GM12878 (cell line): ENCODE measurements at regions not wholly inside any gene's neighbourhood (a gene's known extent, or its start where the extent isn't known, plus 50 kb on each side); places are given as distances from the start of the nearest gene placed in this dataset.
A peak's percentile ranks its signal among the peaks of the same experiment; 100 is the strongest.

Experiments
- ATAC-seq: fragments of 200-7000 bp; cut with Tn5 transposase; 3 replicates; pipeline ENCODE4 v1.9.1; 2020; ENCODE audit warnings: mild to moderate bottlenecking, moderate library complexity
- BruUV-seq: library from RNA; stranded (reverse); fragments of 400-500 nt; replicated peaks from 2 replicates; lab custom pipeline; 2021; lab: Mats Ljungman, UMichigan
- CTCF ChIA-PET: fragments of 300-600 bp; sonication (Branson Sonifier 250); formaldehyde crosslinking; extraction: SDS; loops from one replicate; lab custom pipeline; 2021; ENCODE audit warnings: inconsistent platforms; lab: Yijun Ruan, JAX
- POLR2A ChIA-PET: fragments of 350-600 bp; formaldehyde crosslinking; extraction: SDS; loops from one replicate; lab custom pipeline; 2021; ENCODE audit warnings: inconsistent platforms; lab: Charles Lee
- RAD21 ChIA-PET: fragments of 300-600 bp; sonication (Branson Sonifier 250); formaldehyde crosslinking; loops from one replicate; lab custom pipeline; 2023; ENCODE audit warnings: antibody characterized with exemption; ENCODE audit not compliant: unreplicated experiment; lab: Charles Lee
- SMC1A ChIA-PET: fragments of 300-600 bp; sonication (Branson Sonifier 250); formaldehyde crosslinking; loops from one replicate; lab custom pipeline; 2023; ENCODE audit not compliant: unreplicated experiment, uncharacterized antibody; lab: Charles Lee
- DNase-seq: peaks from one replicate; pipeline ENCODE4 v3.0.0-alpha.2; 2011; ENCODE audit warnings: low read depth, low spot score
- FAIRE-seq: peaks from 3 replicates; lab custom pipeline; 2011; peaks lifted over from hg19 to GRCh38; lab: Jason Lieb, UNC
- H2AFZ ChIP-seq: 2 replicates; pipeline ENCODE4 v1.6.0; 2011; ENCODE audit warnings: low read depth, low read length, control low read depth; ENCODE audit not compliant: control insufficient read depth
- H3K27ac ChIP-seq: 2 replicates; pipeline ENCODE4 v1.5.1; 2011; ENCODE audit warnings: control low read depth; ENCODE audit not compliant: control insufficient read depth, insufficient read depth
- H3K27me3 ChIP-seq, 2 experiments: replicated peaks in 1 of 2; 2 replicates each; pipeline versions ENCODE4 v1.6.0 to v1.6.1; 2011; ENCODE audit warnings: low read length in 1 of 2; ENCODE audit not compliant: control insufficient read depth in 2 of 2, insufficient read depth in 2 of 2
- H3K36me3 ChIP-seq, 2 experiments: 2 replicates each; pipeline ENCODE4 v1.5.1; 2011; ENCODE audit warnings: low read length in 1 of 2; ENCODE audit not compliant: control insufficient read depth in 2 of 2, insufficient read depth in 2 of 2
- H3K4me1 ChIP-seq: 2 replicates; pipeline ENCODE4 v1.6.1; 2011; ENCODE audit warnings: mild to moderate bottlenecking, low read length, moderate library complexity, mixed read lengths; ENCODE audit not compliant: control insufficient read depth, insufficient read depth
- H3K4me2 ChIP-seq: 2 replicates; pipeline ENCODE4 v1.6.0; 2011; ENCODE audit warnings: control low read depth; ENCODE audit not compliant: control insufficient read depth, insufficient read depth
- H3K4me3 ChIP-seq: fragments of 200-600 bp; sonication (generic); 2 replicates; pipeline ENCODE4 v1.5.1; 2016
- H3K79me2 ChIP-seq: 2 replicates; pipeline ENCODE4 v1.6.0; 2011; ENCODE audit warnings: low read length; ENCODE audit not compliant: control insufficient read depth, insufficient read depth
- H3K9ac ChIP-seq: 2 replicates; pipeline ENCODE4 v1.8.0; 2011; ENCODE audit warnings: low read length, control low read depth, mixed read lengths; ENCODE audit not compliant: control insufficient read depth, insufficient read depth
- H3K9me3 ChIP-seq: replicated peaks from 3 replicates; pipeline ENCODE4 v1.5.1; 2011; ENCODE audit warnings: mild to moderate bottlenecking, low read length; ENCODE audit not compliant: control insufficient read depth, insufficient read depth
- H4K20me1 ChIP-seq: 2 replicates; pipeline ENCODE4 v1.6.0; 2011; ENCODE audit not compliant: control insufficient read depth, insufficient read depth
- BACH1 ChIP-seq: fragments of 450-650 bp; IDR thresholded peaks from 2 replicates; pipeline ENCODE4 v1.6.1; 2017; ENCODE audit warnings: mild to moderate bottlenecking, borderline replicate concordance
- CTCF ChIP-seq, 3 experiments: IDR thresholded peaks in 2 of 3; conservative IDR thresholded peaks in 1 of 3; 2 replicates each; pipeline ENCODE4 v1.5.1; 2011; ENCODE audit warnings: low read depth in 3 of 3, low read length in 3 of 3, mild to moderate bottlenecking in 3 of 3, control low read depth in 2 of 3, moderate library complexity in 2 of 3, inconsistent platforms in 1 of 3, mixed read lengths in 1 of 3; ENCODE audit not compliant: control insufficient read depth in 2 of 3, insufficient read depth in 1 of 3; ENCODE audit errors: extremely low read depth in 1 of 3
- NRF1 ChIP-seq: conservative IDR thresholded peaks from 2 replicates; pipeline ENCODE4 v1.6.1; 2011; ENCODE audit warnings: mild to moderate bottlenecking, low read depth, low read length, improper control_type of control experiment
- PAX5 ChIP-seq: IDR thresholded peaks from 2 replicates; pipeline ENCODE4 v1.6.1; 2011; ENCODE audit warnings: low read depth, low read length, borderline replicate concordance
- RAD21 ChIP-seq: IDR thresholded peaks from 2 replicates; pipeline ENCODE4 v1.6.1; 2011; ENCODE audit warnings: mild to moderate bottlenecking, low read depth, low read length, moderate library complexity; ENCODE audit not compliant: insufficient read depth
- SMC3 ChIP-seq: IDR thresholded peaks from 2 replicates; pipeline ENCODE4 v1.6.1; 2011; ENCODE audit warnings: low read length, improper control_type of control experiment, borderline replicate concordance
- WRNIP1 ChIP-seq: IDR thresholded peaks from 2 replicates; pipeline ENCODE4 v1.6.1; 2011; ENCODE audit warnings: low read depth, low read length, improper control_type of control experiment, borderline replicate concordance
- WGBS: methylation state at CpG from one replicate; pipeline ENCODE4 v1.1.6; 2016; ENCODE audit warnings: low lambda C conversion rate; ENCODE audit not compliant: insufficient replicate concordance, insufficient coverage; ENCODE audit errors: missing lambda C conversion rate; 5-methylcytosine and 5-hydroxymethylcytosine counted together
- in situ Hi-C: fragments of 300-500 bp; cut with MboI; formaldehyde crosslinking; loops from 9 replicates; pipeline ENCODE4 v1.14.3; 2018; ENCODE audit warnings: mixed read lengths
- intact Hi-C: fragments of 100-400 bp; cut with micrococcal nuclease; formaldehyde crosslinking; loops from one replicate; pipeline ENCODE4 v1.14.2; 2022; ENCODE audit not compliant: unreplicated experiment

- Histone ChIP-seq H3K9me3 (no peaks in the 10 kb centered on the region), H3K4me2 (no peak overlapping the region), H2AFZ (no peak overlapping the region), H3K79me2 (no peaks in the 10 kb centered on the region), H3K27me3 (no peaks in the 10 kb centered on the region), H3K9ac (no peak overlapping the region), H3K4me3 (no peak overlapping the region), H3K27ac (no peak overlapping the region), H4K20me1 (no peaks in the 10 kb centered on the region), H3K36me3 (no peaks in the 10 kb centered on the region), H3K4me1 (no peaks in the 10 kb centered on the region)
- ChIA-PET POLR2A (no interaction called here), CTCF (interaction anchor here (0.7 to 3.0 kb wide), 29 partner anchors 8 to 1132 kb away, joined by 3 to 75 read pairs (median 5); no protein-coding TSS in a partner anchor), RAD21 (interaction anchor here (0.7 to 2.9 kb wide), 4 partner anchors 282 to 1855 kb away, joined by 3 to 26 read pairs (median 12); no protein-coding TSS in a partner anchor), SMC1A (interaction anchor here (0.8 to 4.6 kb wide), 15 partner anchors 14 to 1132 kb away, joined by 3 to 49 read pairs (median 3); no protein-coding TSS in a partner anchor)
- 0% methylated on average over 2 of the region's 2 CpGs for WGBS
- no TSS peak for BruUV-seq
- FAIRE-seq, result no peak
- intact Hi-C loops, result no loop called here
- DNase-seq, result no peak
- TF ChIP-seq PAX5, result no peak
- in situ Hi-C loops, result loop anchor here (5.0 kb wide), 2 partner anchors 290 to 990 kb away; no protein-coding TSS in a partner anchor
- ATAC-seq, result no peak
Observed at GRCh38 chr4:81352446-81352835, 119.3 kb downstream of the RASGEF1B start.

- ChIA-PET RAD21 (interaction anchor here (0.7 to 2.9 kb wide), 6 partner anchors 282 to 1855 kb away, joined by 3 to 26 read pairs (median 6); no protein-coding TSS in a partner anchor), CTCF (interaction anchor here (0.6 to 3.0 kb wide), 41 partner anchors 8 to 1132 kb away, joined by 3 to 75 read pairs (median 4); no protein-coding TSS in a partner anchor), POLR2A (no interaction called here), SMC1A (interaction anchor here (0.8 to 4.6 kb wide), 17 partner anchors 15 to 1131 kb away, joined by 3 to 49 read pairs (median 3); no protein-coding TSS in a partner anchor)
- in situ Hi-C loops (loop anchor here (5.0 kb wide), 2 partner anchors 290 to 990 kb away; no protein-coding TSS in a partner anchor), intact Hi-C loops (loop anchor here (1.0 kb wide), 2 partner anchors 283 to 990 kb away; no protein-coding TSS in a partner anchor)
- H4K20me1 ChIP-seq, result no peaks in the 10 kb centered on the region
- no peaks in the 10 kb centered on the region for H3K36me3 ChIP-seq
- H2AFZ ChIP-seq, result no peak overlapping the region
- no peaks in the 10 kb centered on the region for H3K27me3 ChIP-seq
- no peaks in the 10 kb centered on the region for H3K4me1 ChIP-seq
- no peak overlapping the region for H3K4me2 ChIP-seq
- ATAC-seq (peak; percentile 93), DNase-seq (peak; percentile 8), FAIRE-seq (peak; percentile 62)
- H3K4me3 ChIP-seq, result no peak overlapping the region
- 27% methylated on average over 11 of the region's 11 CpGs for WGBS
- BruUV-seq, result no TSS peak
- no peak overlapping the region for H3K27ac ChIP-seq
- H3K79me2 ChIP-seq, result no peaks in the 10 kb centered on the region
- no peaks in the 10 kb centered on the region for H3K9me3 ChIP-seq
- TF ChIP-seq BACH1, result no peak
- TF ChIP-seq RAD21, result peak; percentile 82
- TF ChIP-seq SMC3, result peak; percentile 61; the same call in 1 of the 2 replicates
- TF ChIP-seq NRF1, result no peak
- TF ChIP-seq CTCF (IDR thresholded peaks at IDR 0.05 in 2 of 3, conservative IDR thresholded peaks at IDR 0.05 in 1 of 3; ENCODE audit: control insufficient read depth in 2 of 3, extremely low read depth in 1 of 3, insufficient read depth in 1 of 3, low read depth in 3 of 3, low read length in 3 of 3), result peak; percentile 84 to 95 (median 85)
- TF ChIP-seq WRNIP1, result no peak
- H3K9ac ChIP-seq, result no peak overlapping the region
Observed at GRCh38 chr4:81351654-81352445, 119.9 kb downstream of the RASGEF1B start.
